IPS-18c (cell line): ENCODE measurements at regions not wholly inside any gene's neighbourhood (a gene's known extent, or its start where the extent isn't known, plus 50 kb on each side); places are given as distances from the start of the nearest gene placed in this dataset.

Experiments used
- H3K4me3 ChIP-seq: 2 replicates; pipeline ENCODE4 v1.7.0; 2013; ENCODE audit warnings: low read depth, mild to moderate bottlenecking, low read length, moderate library complexity; ENCODE audit not compliant: insufficient read depth
- H3K9me3 ChIP-seq: one replicate; pipeline ENCODE4 v1.6.1; 2013; ENCODE audit warnings: mild to moderate bottlenecking, low read length, moderate library complexity; ENCODE audit not compliant: control insufficient read depth, insufficient read depth

- Histone ChIP-seq H3K4me3 (no peak overlapping the region; the same call in 1 of the 2 replicates), H3K9me3 (peaks cover 6% of the 10 kb centered on the region)
Observed at GRCh38 chr10:130921911-130922440, 389.5 kb downstream of the TCERG1L start.

- H3K4me3 ChIP-seq, result no peak overlapping the region
- peaks cover 10% of the 10 kb centered on the region for H3K9me3 ChIP-seq
Observed at GRCh38 chr10:130923596-130923995, 387.9 kb downstream of the TCERG1L start.

- no peak overlapping the region for H3K4me3 ChIP-seq
- peaks cover 10% of the 10 kb centered on the region for H3K9me3 ChIP-seq
Observed at GRCh38 chr10:130924138-130924819, 387.2 kb downstream of the TCERG1L start.

- H3K4me3 ChIP-seq, result no peak overlapping the region
Observed at GRCh38 chr10:130926442-130926841, 385.1 kb downstream of the TCERG1L start.

GRCh38 chr10:130927157-130927556 lies 384.4 kb downstream of the TCERG1L start:
- Histone ChIP-seq H3K4me3 (no peak overlapping the region), H3K9me3 (peaks cover 12% of the 10 kb centered on the region)

More at GRCh38 chr10:130926442-130926841, 385.1 kb downstream of the TCERG1L start:
- H3K9me3 ChIP-seq, result peaks cover 14% of the 10 kb centered on the region

- H3K4me3 ChIP-seq, result no peak overlapping the region; the same call in 1 of the 2 replicates
- H3K9me3 ChIP-seq, result peaks cover 18% of the 10 kb centered on the region
Observed at GRCh38 chr10:130928306-130928705, 383.2 kb downstream of the TCERG1L start.

- H3K9me3 ChIP-seq, result peaks cover 22% of the 10 kb centered on the region
Observed at GRCh38 chr10:130929422-130930325, 381.8 kb downstream of the TCERG1L start.

GRCh38 chr10:130930821-130931220 lies 380.7 kb downstream of the TCERG1L start:
- Histone ChIP-seq H3K9me3 (peaks cover 22% of the 10 kb centered on the region), H3K4me3 (no peak overlapping the region)

More at GRCh38 chr10:130929422-130930325, 381.8 kb downstream of the TCERG1L start:
- H3K4me3 ChIP-seq, result peak overlapping the region; percentile 15; the same call in 1 of the 2 replicates

- H3K9me3 ChIP-seq, result peaks cover 26% of the 10 kb centered on the region
Observed at GRCh38 chr10:130931256-130931655, 380.3 kb downstream of the TCERG1L start.

GRCh38 chr10:130932326-130933007 lies 379.1 kb downstream of the TCERG1L start:
- Histone ChIP-seq H3K4me3 (no peak overlapping the region), H3K9me3 (peaks cover 27% of the 10 kb centered on the region)

More at GRCh38 chr10:130931256-130931655, 380.3 kb downstream of the TCERG1L start:
- H3K4me3 ChIP-seq, result no peak overlapping the region

GRCh38 chr10:130933008-130933390 lies 378.5 kb downstream of the TCERG1L start:
- Histone ChIP-seq H3K4me3 (no peak overlapping the region), H3K9me3 (peaks cover 29% of the 10 kb centered on the region)

- H3K9me3 ChIP-seq, result peaks cover 25% of the 10 kb centered on the region
- no peak overlapping the region for H3K4me3 ChIP-seq
Observed at GRCh38 chr10:130934293-130935127, 377.0 kb downstream of the TCERG1L start.

- peaks cover 25% of the 10 kb centered on the region for H3K9me3 ChIP-seq
Observed at GRCh38 chr10:130935128-130935439, 376.4 kb downstream of the TCERG1L start.

GRCh38 chr10:130935897-130936550 lies 375.5 kb downstream of the TCERG1L start:
- no peak overlapping the region for H3K4me3 ChIP-seq
- H3K9me3 ChIP-seq, result peaks cover 25% of the 10 kb centered on the region

More at GRCh38 chr10:130935128-130935439, 376.4 kb downstream of the TCERG1L start:
- H3K4me3 ChIP-seq, result no peak overlapping the region

GRCh38 chr10:130936851-130937250 lies 374.7 kb downstream of the TCERG1L start:
- Histone ChIP-seq H3K4me3 (no peak overlapping the region), H3K9me3 (peaks cover 23% of the 10 kb centered on the region)

- no peak overlapping the region for H3K4me3 ChIP-seq
- peaks cover 23% of the 10 kb centered on the region for H3K9me3 ChIP-seq
Observed at GRCh38 chr10:130938051-130938450, 373.5 kb downstream of the TCERG1L start.
